Lung (tissue), 11 donors: ENCODE measurements at regions not wholly inside any gene's neighbourhood (a gene's known extent, or its start where the extent isn't known, plus 50 kb on each side); places are given as distances from the start of the nearest gene placed in this dataset.

Experiments used
- ATAC-seq: fragments of 200-7000 bp; cut with Tn5 transposase; one replicate; pipeline ENCODE4 v1.9.1; 2020; ENCODE audit warnings: moderate number of reproducible peaks; ENCODE audit not compliant: insufficient read depth, low FRiP score
- DNase-seq, 3 donors: peaks; one replicate each; pipeline ENCODE4 v3.0.0-alpha.2; 2013 to 2017
- H3K27ac ChIP-seq, 2 donors: one replicate each; pipeline ENCODE4 v1.5.1; 2013; ENCODE audit warnings: mild to moderate bottlenecking in 2 of 2, moderate library complexity in 2 of 2, control low read depth in 1 of 2, inconsistent platforms in 1 of 2, low read depth in 1 of 2, low read length in 1 of 2
- H3K27me3 ChIP-seq, 3 donors: one replicate each; pipeline ENCODE4 v1.5.1; 2013; ENCODE audit warnings: low read length in 2 of 3; ENCODE audit not compliant: control insufficient read depth in 3 of 3, insufficient read depth in 3 of 3
- H3K36me3 ChIP-seq, 4 donors: one replicate each; pipeline ENCODE4 v1.5.1; 2013; ENCODE audit warnings: low read length in 4 of 4, mild to moderate bottlenecking in 1 of 4, moderate library complexity in 1 of 4; ENCODE audit not compliant: control insufficient read depth in 4 of 4, insufficient read depth in 4 of 4
- H3K4me1 ChIP-seq, 5 donors: one replicate each; pipeline ENCODE4 v1.5.1; 2013; ENCODE audit warnings: low read length in 5 of 5, mild to moderate bottlenecking in 2 of 5, moderate library complexity in 1 of 5; ENCODE audit not compliant: control insufficient read depth in 5 of 5, insufficient read depth in 5 of 5
- H3K4me3 ChIP-seq: one replicate; pipeline ENCODE4 v1.5.1; 2013; ENCODE audit warnings: mild to moderate bottlenecking, control low read depth, moderate library complexity
- H3K9ac ChIP-seq, 2 donors: one replicate each; pipeline ENCODE4 v1.5.1; 2013; ENCODE audit warnings: low read length in 2 of 2, control low read depth in 1 of 2; ENCODE audit not compliant: insufficient read depth in 1 of 2
- H3K9me3 ChIP-seq, 4 donors: one replicate each; pipeline ENCODE4 v1.5.1; 2013; ENCODE audit warnings: low read length in 3 of 4, mild to moderate bottlenecking in 1 of 4, moderate library complexity in 1 of 4; ENCODE audit not compliant: control insufficient read depth in 4 of 4, insufficient read depth in 3 of 4
- CTCF ChIP-seq: IDR thresholded peaks from 2 replicates; pipeline ENCODE4 v1.5.1; 2012; ENCODE audit warnings: mild to moderate bottlenecking; ENCODE audit errors: control extremely low read depth, extremely low read depth
- WGBS, 2 donors: extraction: QIAGEN DNeasy Blood & Tissue Kit; methylation state at CpG; one replicate each; pipeline ENCODE4 v1.1.7; 2013; 5-methylcytosine and 5-hydroxymethylcytosine counted together
- donor health status: control.
- donor health status: control.
- donor health status: Bipolar disorder and iron deficiency.
- donor health status: healthy.
- donor health status: DM: yes; HTN: yes; CAD: no.

- no peaks in the 10 kb centered on the region for H3K9me3 ChIP-seq
- WGBS, 2 donors, result 56 to 79% methylated on average over 2 of the region's 2 CpGs
These were observed 137.4 kb upstream of the RPL10L start for GRCh38 chr14:46788994-46789393.

GRCh38 chr14:46782281-46782680 lies 130.7 kb upstream of the RPL10L start:
- peaks cover 0 to 15% (median 7%) of the 10 kb centered on the region in 4 donors for H3K9me3 ChIP-seq
- whole genome bisulfite sequencing, 2 donors, result 95 to 100% methylated on average over 1 of the region's 1 CpG
- no peak for ATAC-seq

More at GRCh38 chr14:46788994-46789393, 137.4 kb upstream of the RPL10L start:
- no peaks in the 10 kb centered on the region for H3K4me1 ChIP-seq
- no peaks in the 10 kb centered on the region for H3K27me3 ChIP-seq
- ATAC-seq (no peak), DNase-seq (no peak)
- H3K27ac ChIP-seq, result no peak overlapping the region
- H3K4me3 ChIP-seq, result no peak overlapping the region
- no peak overlapping the region for H3K9ac ChIP-seq
- no peaks in the 10 kb centered on the region for H3K36me3 ChIP-seq
- no peak for TF ChIP-seq CTCF

GRCh38 chr14:46769292-46769691 lies 117.7 kb upstream of the RPL10L start:
- Histone ChIP-seq H3K4me3 (no peak overlapping the region), H3K4me1 (no peaks in the 10 kb centered on the region), H3K27ac (no peak overlapping the region), H3K9me3 (no peaks in the 10 kb centered on the region), H3K9ac (no peak overlapping the region), H3K36me3 (no peaks in the 10 kb centered on the region), H3K27me3 (no peaks in the 10 kb centered on the region)
- ATAC-seq, result no peak
- WGBS, 2 donors, result 73 to 96% methylated on average over 1 of the region's 1 CpG
- no peak for DNase-seq
- no peak for TF ChIP-seq CTCF

More at GRCh38 chr14:46782281-46782680, 130.7 kb upstream of the RPL10L start:
- no peaks in the 10 kb centered on the region for H3K27me3 ChIP-seq
- DNase-seq, result no peak
- H3K9ac ChIP-seq, result no peak overlapping the region
- no peak overlapping the region for H3K27ac ChIP-seq
- H3K4me3 ChIP-seq, result no peak overlapping the region
- H3K36me3 ChIP-seq, result no peaks in the 10 kb centered on the region
- no peaks in the 10 kb centered on the region for H3K4me1 ChIP-seq
- no peak for TF ChIP-seq CTCF

- no peak for DNase-seq
These were observed 95.5 kb upstream of the RPL10L start for GRCh38 chr14:46747001-46747652.

More at GRCh38 chr14:46747001-46747652, 95.5 kb upstream of the RPL10L start:
- no peak overlapping the region for H3K4me3 ChIP-seq
- no peaks in the 10 kb centered on the region for H3K4me1 ChIP-seq
- H3K36me3 ChIP-seq, result no peaks in the 10 kb centered on the region
- no peak overlapping the region for H3K27ac ChIP-seq
- TF ChIP-seq CTCF, result no peak
- no peaks in the 10 kb centered on the region for H3K27me3 ChIP-seq
- WGBS, 2 donors, result 85 to 91% methylated on average over 5 of the region's 5 CpGs
- no peak for ATAC-seq
- H3K9me3 ChIP-seq, result no peaks in the 10 kb centered on the region
- no peak overlapping the region for H3K9ac ChIP-seq
